OCI-LY7 (cell line): ENCODE measurements at regions not wholly inside any gene's neighbourhood (a gene's known extent, or its start where the extent isn't known, plus 50 kb on each side); places are given as distances from the start of the nearest gene placed in this dataset.

ENCODE experiments used
- BruUV-seq: library from RNA; stranded (reverse); fragments of 400-500 nt; replicated peaks from 2 replicates; lab custom pipeline; 2021; lab: Mats Ljungman, UMichigan
- CTCF ChIA-PET: fragments of 300-600 bp; sonication (Branson Sonifier 250); formaldehyde crosslinking; loops from one replicate; lab custom pipeline; 2022; ENCODE audit warnings: antibody characterized with exemption; ENCODE audit not compliant: unreplicated experiment; lab: Charles Lee
- POLR2A ChIA-PET: fragments of 300-600 bp; sonication (Branson Sonifier 250); formaldehyde crosslinking; loops from one replicate; lab custom pipeline; 2022; ENCODE audit warnings: antibody characterized with exemption; lab: Charles Lee
- DNase-seq: peaks from one replicate; pipeline ENCODE4 v3.0.0-alpha.2; 2015; ENCODE audit warnings: low spot score
- H2AFZ ChIP-seq: fragments of 200-600 bp; sonication (generic), shearing (Covaris generic); 2 replicates; pipeline ENCODE4 v1.6.1; 2014; ENCODE audit warnings: mild to moderate bottlenecking, antibody characterized with exemption, low read length, moderate library complexity
- H3K27ac ChIP-seq: fragments of 200-600 bp; sonication (generic); 2 replicates; pipeline ENCODE4 v1.5.1; 2014; ENCODE audit warnings: mixed run types, low read depth, mild to moderate bottlenecking, moderate library complexity, low read length, inconsistent platforms; ENCODE audit not compliant: poor library complexity, severe bottlenecking
- H3K36me3 ChIP-seq: fragments of 200-600 bp; sonication (generic); 2 replicates; pipeline ENCODE4 v1.6.1; 2014; ENCODE audit warnings: mild to moderate bottlenecking, antibody characterized with exemption, low read length, moderate library complexity, mixed read lengths; ENCODE audit not compliant: insufficient read depth
- H3K4me1 ChIP-seq: fragments of 200-600 bp; sonication (generic); 2 replicates; pipeline ENCODE4 v1.5.1; 2014; ENCODE audit warnings: mild to moderate bottlenecking, low read length; ENCODE audit not compliant: insufficient read depth, poor library complexity, severe bottlenecking
- H3K4me2 ChIP-seq: fragments of 200-600 bp; sonication (generic); 2 replicates; pipeline ENCODE4 v1.6.1; 2014; ENCODE audit warnings: mild to moderate bottlenecking, low read length
- H3K4me3 ChIP-seq: fragments of 200-600 bp; sonication (generic); 2 replicates; pipeline ENCODE4 v1.5.1; 2014; ENCODE audit warnings: mild to moderate bottlenecking, low read depth, low read length; ENCODE audit not compliant: poor library complexity, severe bottlenecking
- H3K79me2 ChIP-seq: fragments of 200-600 bp; sonication (generic); 2 replicates; pipeline ENCODE4 v1.6.1; 2016; ENCODE audit warnings: low read depth, mild to moderate bottlenecking, low read length, moderate library complexity, mixed read lengths; ENCODE audit not compliant: insufficient read depth
- H3K9me2 ChIP-seq: fragments of 200-600 bp; sonication (generic); 2 replicates; pipeline ENCODE4 v1.6.1; 2016; ENCODE audit warnings: mild to moderate bottlenecking, low read length, mixed read lengths; ENCODE audit not compliant: insufficient read depth
- H3K9me3 ChIP-seq: fragments of 200-600 bp; sonication (generic); 2 replicates; pipeline ENCODE4 v1.6.1; 2014; ENCODE audit warnings: mild to moderate bottlenecking, mixed run types, low read length, mixed read lengths
- H4K20me1 ChIP-seq: fragments of 200-600 bp; sonication (generic); 2 replicates; pipeline ENCODE4 v1.6.1; 2014; ENCODE audit warnings: mild to moderate bottlenecking, antibody characterized with exemption, low read length, moderate library complexity, mixed read lengths; ENCODE audit not compliant: insufficient read depth
- EZH2phosphoT487 ChIP-seq: fragments of 200-600 bp; sonication (generic); IDR thresholded peaks from 2 replicates; pipeline ENCODE4 v1.6.1; 2018; ENCODE audit warnings: low read depth, borderline replicate concordance, mild to moderate bottlenecking, mixed run types, antibody characterized with exemption, low read length, moderate library complexity, mixed read lengths
- intact Hi-C: fragments of 100-400 bp; cut with micrococcal nuclease; formaldehyde crosslinking; loops from one replicate; pipeline ENCODE4 v1.10.0; 2022; ENCODE audit not compliant: unreplicated experiment
- TF ChIP-seq, protein P1 (sequence below): fragments of 200-600 bp; sonication (generic); conservative IDR thresholded peaks from 2 replicates; pipeline ENCODE4 v1.5.1; 2014; ENCODE audit warnings: mild to moderate bottlenecking, antibody characterized with exemption, low read length, moderate library complexity, mixed read lengths

DNA sequence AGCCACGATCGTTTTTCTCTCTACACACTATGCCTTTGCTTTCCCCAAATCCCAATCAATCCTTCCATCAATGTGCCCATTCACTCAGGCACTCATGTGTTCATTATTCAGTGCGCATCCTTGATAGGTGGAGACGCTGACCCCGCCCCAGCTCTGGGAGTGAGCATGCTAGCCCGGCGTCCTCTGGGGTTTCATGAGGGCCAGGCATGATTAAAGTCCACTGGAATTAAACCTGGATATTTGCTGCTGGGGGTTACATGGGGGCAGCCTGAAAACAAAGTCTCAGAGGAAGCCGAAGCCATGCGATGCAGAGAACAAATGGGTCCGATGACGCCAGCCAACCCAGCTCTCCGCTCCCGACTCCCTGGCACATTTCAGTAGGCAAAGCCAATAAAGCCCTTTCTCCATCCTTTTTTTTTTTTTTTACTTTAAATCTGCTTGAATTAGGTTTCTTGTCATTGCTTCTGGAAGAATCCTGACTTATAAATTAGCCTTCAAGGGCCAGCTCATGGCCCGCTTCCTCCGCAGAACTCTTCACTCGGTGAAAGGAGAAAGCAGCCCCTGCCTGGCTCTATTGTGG is 316.4 kb upstream of the ID2 start:
- Histone ChIP-seq H3K27ac (no peak overlapping the region), H3K79me2 (no peaks in the 10 kb centered on the region), H3K4me2 (no peak overlapping the region), H3K4me1 (peaks cover 7% of the 10 kb centered on the region), H3K9me2 (no peaks in the 10 kb centered on the region), H2AFZ (no peak overlapping the region), H4K20me1 (no peaks in the 10 kb centered on the region), H3K9me3 (no peaks in the 10 kb centered on the region), H3K36me3 (no peaks in the 10 kb centered on the region), H3K4me3 (no peak overlapping the region)
- no peak for DNase-seq
- TF ChIP-seq, protein P1, sequence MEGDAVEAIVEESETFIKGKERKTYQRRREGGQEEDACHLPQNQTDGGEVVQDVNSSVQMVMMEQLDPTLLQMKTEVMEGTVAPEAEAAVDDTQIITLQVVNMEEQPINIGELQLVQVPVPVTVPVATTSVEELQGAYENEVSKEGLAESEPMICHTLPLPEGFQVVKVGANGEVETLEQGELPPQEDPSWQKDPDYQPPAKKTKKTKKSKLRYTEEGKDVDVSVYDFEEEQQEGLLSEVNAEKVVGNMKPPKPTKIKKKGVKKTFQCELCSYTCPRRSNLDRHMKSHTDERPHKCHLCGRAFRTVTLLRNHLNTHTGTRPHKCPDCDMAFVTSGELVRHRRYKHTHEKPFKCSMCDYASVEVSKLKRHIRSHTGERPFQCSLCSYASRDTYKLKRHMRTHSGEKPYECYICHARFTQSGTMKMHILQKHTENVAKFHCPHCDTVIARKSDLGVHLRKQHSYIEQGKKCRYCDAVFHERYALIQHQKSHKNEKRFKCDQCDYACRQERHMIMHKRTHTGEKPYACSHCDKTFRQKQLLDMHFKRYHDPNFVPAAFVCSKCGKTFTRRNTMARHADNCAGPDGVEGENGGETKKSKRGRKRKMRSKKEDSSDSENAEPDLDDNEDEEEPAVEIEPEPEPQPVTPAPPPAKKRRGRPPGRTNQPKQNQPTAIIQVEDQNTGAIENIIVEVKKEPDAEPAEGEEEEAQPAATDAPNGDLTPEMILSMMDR = no peak
- TF ChIP-seq EZH2phosphoT487 = no peak
- CTCF ChIA-PET = no interaction called here
- BruUV-seq = no TSS peak
- intact Hi-C loops = no loop called here
- POLR2A ChIA-PET = interaction anchor here (1.0 kb wide), 1 partner anchor 9 kb away, joined by 10 read pairs; no protein-coding TSS in a partner anchor

DNA sequence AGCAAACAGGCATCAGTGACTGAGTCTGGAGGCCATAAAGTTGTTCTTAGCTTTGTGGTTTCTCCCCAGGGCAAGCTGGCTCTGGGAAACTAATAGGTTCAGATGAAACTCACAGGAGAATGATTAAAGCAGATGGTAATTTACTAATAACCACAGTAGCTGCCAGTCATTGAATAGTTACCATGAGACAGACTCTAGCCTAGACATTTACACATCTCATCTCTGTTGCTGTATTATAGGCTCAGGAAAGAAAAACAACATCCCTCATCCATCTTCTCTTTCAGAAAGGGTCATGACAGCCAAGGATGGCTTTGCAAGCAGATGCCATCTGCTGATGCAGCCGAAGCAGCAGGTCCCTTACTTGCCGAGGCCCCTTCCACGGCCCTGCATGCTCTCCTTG is 314.0 kb upstream of the ID2 start:
- intact Hi-C loops = no loop called here
- BruUV-seq = no TSS peak
- TF ChIP-seq, protein P1 = no peak
- TF ChIP-seq EZH2phosphoT487 = no peak
- Histone ChIP-seq H4K20me1 (no peaks in the 10 kb centered on the region), H3K27ac (no peak overlapping the region), H3K79me2 (no peaks in the 10 kb centered on the region), H3K4me2 (no peak overlapping the region), H3K4me3 (no peak overlapping the region), H3K4me1 (peaks cover 14% of the 10 kb centered on the region), H3K9me3 (no peaks in the 10 kb centered on the region), H3K9me2 (no peaks in the 10 kb centered on the region), H2AFZ (no peak overlapping the region), H3K36me3 (no peaks in the 10 kb centered on the region; the same call in 1 of the 2 replicates)
- DNase-seq = no peak
- POLR2A ChIA-PET = interaction anchor here (1.2 kb wide), 1 partner anchor 12 kb away, joined by 4 read pairs; no protein-coding TSS in a partner anchor
- CTCF ChIA-PET = no interaction called here

DNA sequence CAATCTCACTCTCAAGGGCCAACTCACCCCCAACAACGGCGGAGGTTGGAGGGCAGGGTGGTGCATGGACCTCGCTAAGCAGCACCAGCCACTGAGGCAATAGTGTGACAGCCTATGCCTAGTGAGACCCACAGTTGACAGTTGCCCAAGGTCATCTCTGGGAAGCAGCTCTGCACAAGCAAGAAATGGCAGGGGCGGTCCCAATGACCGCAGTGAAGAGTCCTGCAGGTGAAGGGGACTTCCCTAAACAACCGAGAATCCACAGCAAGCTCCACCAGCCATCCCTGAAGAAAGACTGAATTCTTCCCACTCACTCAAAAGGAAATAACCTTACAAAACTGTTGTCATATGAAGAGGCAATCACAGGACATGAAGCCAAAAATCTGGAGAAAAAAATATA is 313.4 kb upstream of the ID2 start:
- CTCF ChIA-PET = no interaction called here
- no peak for DNase-seq
- no peak overlapping the region for H3K4me3 ChIP-seq
- H3K4me1 ChIP-seq = peaks cover 14% of the 10 kb centered on the region
- H3K9me2 ChIP-seq = no peaks in the 10 kb centered on the region
- H3K9me3 ChIP-seq = no peaks in the 10 kb centered on the region
- no peaks in the 10 kb centered on the region for H3K79me2 ChIP-seq
- POLR2A ChIA-PET = interaction anchor here (1.2 kb wide), 1 partner anchor 12 kb away, joined by 4 read pairs; no protein-coding TSS in a partner anchor
- H3K27ac ChIP-seq = no peak overlapping the region
- H3K4me2 ChIP-seq = no peak overlapping the region
- BruUV-seq = no TSS peak
- intact Hi-C loops = no loop called here
- TF ChIP-seq, protein P1 = no peak
- TF ChIP-seq EZH2phosphoT487 = no peak
- no peaks in the 10 kb centered on the region for H4K20me1 ChIP-seq
- H3K36me3 ChIP-seq = no peaks in the 10 kb centered on the region; the same call in 1 of the 2 replicates
- no peak overlapping the region for H2AFZ ChIP-seq
